Cardiac muscle cell (in vitro differentiated cells and primary cell): ENCODE measurements at regions not wholly inside any gene's neighbourhood (a gene's known extent, or its start where the extent isn't known, plus 50 kb on each side); places are given as distances from the start of the nearest gene placed in this dataset.

Experiments used
- DNase-seq, 2 donors: peaks; one replicate each; pipeline versions ENCODE4 v3.0.0 to v3.0.0-alpha.2; 2010 to 2017; ENCODE audit warnings: low read depth in 1 of 2, low spot score in 1 of 2
- H3K27ac ChIP-seq: fragments of 200-600 bp; sonication (generic); 2 replicates; pipeline ENCODE4 v1.5.1; 2016
- H3K27me3 ChIP-seq: fragments of 200-600 bp; sonication (generic); 2 replicates; pipeline ENCODE4 v1.6.0; 2016; ENCODE audit warnings: control low read depth
- H3K36me3 ChIP-seq: fragments of 200-600 bp; sonication (generic); 2 replicates; pipeline ENCODE4 v1.5.1; 2016; ENCODE audit warnings: control low read depth
- H3K4me1 ChIP-seq: fragments of 200-600 bp; sonication (generic); 2 replicates; pipeline ENCODE4 v1.8.1; 2017; ENCODE audit warnings: low read depth, mild to moderate bottlenecking, mixed run types
- H3K4me3 ChIP-seq: fragments of 200-600 bp; sonication (generic); 2 replicates; pipeline ENCODE4 v1.5.1; 2016; ENCODE audit warnings: mild to moderate bottlenecking
- H3K9me3 ChIP-seq: fragments of 200-600 bp; sonication (generic); 2 replicates; pipeline ENCODE4 v1.5.1; 2017; ENCODE audit warnings: low read depth, mild to moderate bottlenecking, control low read depth
- TF ChIP-seq, protein P1 (sequence below): IDR thresholded peaks from 2 replicates; pipeline ENCODE4 v1.5.1; 2012; ENCODE audit warnings: low read depth, mild to moderate bottlenecking, low read length

DNA sequence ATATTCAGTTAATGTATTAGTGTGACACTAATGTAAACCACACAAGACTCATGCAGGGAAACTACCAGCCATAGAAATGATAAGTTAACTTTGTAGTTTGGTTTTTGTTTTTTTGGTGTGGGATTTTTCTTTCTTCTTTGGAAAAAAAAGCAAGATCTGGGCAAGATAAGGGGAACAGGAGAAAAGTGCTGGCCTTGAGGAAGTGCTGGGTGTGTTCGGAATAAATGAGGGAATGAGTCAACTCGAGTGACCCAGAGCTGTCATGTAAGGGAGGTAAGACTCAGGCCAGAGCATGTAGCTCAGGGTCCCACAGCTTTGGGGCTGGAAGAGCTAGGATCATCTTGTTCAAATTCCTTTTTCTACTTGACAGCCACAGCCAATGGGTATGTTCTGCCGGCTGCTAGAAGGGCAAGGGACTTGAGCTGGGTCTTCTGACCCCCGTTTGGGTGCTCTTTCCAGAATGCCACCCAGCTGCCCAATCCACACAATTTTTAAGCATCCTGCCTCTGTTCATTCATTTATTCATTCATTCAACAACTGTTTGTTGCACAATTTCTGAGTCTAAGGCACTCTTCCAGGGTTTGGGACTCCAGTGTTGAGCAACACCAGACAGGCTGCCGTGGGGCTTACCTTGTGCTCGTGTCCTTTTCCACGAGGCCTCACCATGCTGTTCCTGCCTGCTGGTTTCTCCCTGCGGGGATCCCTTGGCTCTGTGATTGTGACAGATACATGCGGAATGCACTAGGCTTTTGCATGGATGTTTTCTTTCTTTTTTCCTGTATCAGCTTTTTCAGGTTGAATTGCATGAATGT, 54.5 kb downstream of the CLDN34 start:
- Histone ChIP-seq H3K36me3 (no peaks in the 10 kb centered on the region), H3K4me1 (no peaks in the 10 kb centered on the region), H3K9me3 (no peaks in the 10 kb centered on the region), H3K4me3 (no peak overlapping the region), H3K27me3 (no peaks in the 10 kb centered on the region), H3K27ac (no peak overlapping the region)
- TF ChIP-seq, protein P1, sequence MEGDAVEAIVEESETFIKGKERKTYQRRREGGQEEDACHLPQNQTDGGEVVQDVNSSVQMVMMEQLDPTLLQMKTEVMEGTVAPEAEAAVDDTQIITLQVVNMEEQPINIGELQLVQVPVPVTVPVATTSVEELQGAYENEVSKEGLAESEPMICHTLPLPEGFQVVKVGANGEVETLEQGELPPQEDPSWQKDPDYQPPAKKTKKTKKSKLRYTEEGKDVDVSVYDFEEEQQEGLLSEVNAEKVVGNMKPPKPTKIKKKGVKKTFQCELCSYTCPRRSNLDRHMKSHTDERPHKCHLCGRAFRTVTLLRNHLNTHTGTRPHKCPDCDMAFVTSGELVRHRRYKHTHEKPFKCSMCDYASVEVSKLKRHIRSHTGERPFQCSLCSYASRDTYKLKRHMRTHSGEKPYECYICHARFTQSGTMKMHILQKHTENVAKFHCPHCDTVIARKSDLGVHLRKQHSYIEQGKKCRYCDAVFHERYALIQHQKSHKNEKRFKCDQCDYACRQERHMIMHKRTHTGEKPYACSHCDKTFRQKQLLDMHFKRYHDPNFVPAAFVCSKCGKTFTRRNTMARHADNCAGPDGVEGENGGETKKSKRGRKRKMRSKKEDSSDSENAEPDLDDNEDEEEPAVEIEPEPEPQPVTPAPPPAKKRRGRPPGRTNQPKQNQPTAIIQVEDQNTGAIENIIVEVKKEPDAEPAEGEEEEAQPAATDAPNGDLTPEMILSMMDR, result no peak
- no peak for DNase-seq

DNA sequence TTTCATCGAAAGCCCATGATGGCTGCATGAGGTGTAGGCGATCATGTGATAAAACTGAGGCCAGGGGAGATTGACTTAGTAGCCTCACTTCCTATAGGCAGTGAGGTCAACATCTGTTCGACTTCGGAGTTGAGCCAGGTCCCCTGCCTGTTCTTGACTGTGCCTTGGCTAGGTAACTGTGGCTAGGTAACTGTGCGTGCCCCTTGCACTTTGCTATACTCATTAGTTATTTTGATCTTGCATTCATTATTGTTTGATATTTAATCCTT, 55.0 kb downstream of the CLDN34 start:
- H3K27me3 ChIP-seq, result no peaks in the 10 kb centered on the region
- H3K36me3 ChIP-seq, result no peaks in the 10 kb centered on the region
- H3K4me3 ChIP-seq, result no peak overlapping the region
- DNase-seq, result no peak
- TF ChIP-seq, protein P1, result no peak
- no peak overlapping the region for H3K27ac ChIP-seq
- no peaks in the 10 kb centered on the region for H3K9me3 ChIP-seq
- H3K4me1 ChIP-seq, result no peaks in the 10 kb centered on the region

DNA sequence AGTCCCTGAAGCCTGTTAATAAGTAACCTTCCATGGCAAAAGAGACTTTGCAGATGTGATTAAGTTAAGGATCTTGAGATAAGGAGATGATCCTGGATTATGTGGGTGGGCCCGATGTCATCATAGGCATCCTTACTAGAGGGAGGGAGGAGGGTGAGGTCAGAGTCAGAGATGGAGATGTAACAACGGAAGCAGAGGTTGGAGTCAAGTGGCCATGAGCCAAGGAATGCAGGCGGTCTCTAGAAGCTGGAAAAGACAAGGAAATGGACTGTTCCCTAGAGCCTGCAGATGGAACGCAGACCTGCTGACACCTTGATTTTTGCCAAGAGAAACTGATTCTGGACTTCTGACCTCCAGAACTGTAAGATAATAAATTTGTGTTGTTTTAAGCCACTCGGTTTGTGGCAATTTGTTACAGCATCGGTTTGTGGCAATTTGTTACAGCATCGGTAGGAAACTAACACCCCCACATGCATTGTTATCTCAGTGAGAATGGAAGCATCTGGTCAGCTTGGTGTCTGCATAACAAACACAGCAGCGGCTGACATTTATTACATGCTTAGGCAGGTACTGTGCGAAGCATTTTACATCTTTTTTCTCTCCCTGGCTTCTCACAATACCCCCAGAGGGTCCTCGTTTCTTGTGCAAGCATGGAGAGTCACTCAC, 55.6 kb downstream of the CLDN34 start:
- TF ChIP-seq, protein P1, result no peak
- no peak overlapping the region for H3K4me3 ChIP-seq
- no peaks in the 10 kb centered on the region for H3K9me3 ChIP-seq
- no peaks in the 10 kb centered on the region for H3K4me1 ChIP-seq
- H3K27me3 ChIP-seq, result no peaks in the 10 kb centered on the region
- no peaks in the 10 kb centered on the region for H3K36me3 ChIP-seq
- H3K27ac ChIP-seq, result no peak overlapping the region
- DNase-seq, result peak in 1 of 2 donors; percentile 88

DNA sequence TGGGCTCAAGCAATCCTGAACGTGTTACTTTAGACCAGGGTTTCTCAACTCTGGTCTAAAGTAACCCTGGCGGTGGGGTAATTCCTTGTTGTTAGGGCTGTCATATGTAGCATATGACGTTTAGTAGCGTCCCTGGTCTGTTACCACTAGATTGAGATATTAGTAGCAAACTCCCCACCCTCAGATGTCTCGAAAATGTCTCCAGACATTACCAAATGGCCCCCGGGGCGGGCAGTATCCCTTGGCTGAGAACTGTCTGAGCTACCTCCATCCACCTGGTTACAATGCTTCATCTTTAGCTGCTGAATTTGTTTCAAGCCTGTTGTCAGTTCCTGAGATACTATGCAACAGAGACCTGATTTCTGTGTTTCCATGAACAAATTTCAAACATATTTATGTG, 56.7 kb downstream of the CLDN34 start:
- H3K36me3 ChIP-seq, result no peaks in the 10 kb centered on the region
- no peak overlapping the region for H3K4me3 ChIP-seq
- H3K9me3 ChIP-seq, result no peaks in the 10 kb centered on the region
- no peaks in the 10 kb centered on the region for H3K4me1 ChIP-seq
- H3K27ac ChIP-seq, result no peak overlapping the region
- TF ChIP-seq, protein P1, result no peak
- DNase-seq, result no peak
- H3K27me3 ChIP-seq, result no peaks in the 10 kb centered on the region

DNA sequence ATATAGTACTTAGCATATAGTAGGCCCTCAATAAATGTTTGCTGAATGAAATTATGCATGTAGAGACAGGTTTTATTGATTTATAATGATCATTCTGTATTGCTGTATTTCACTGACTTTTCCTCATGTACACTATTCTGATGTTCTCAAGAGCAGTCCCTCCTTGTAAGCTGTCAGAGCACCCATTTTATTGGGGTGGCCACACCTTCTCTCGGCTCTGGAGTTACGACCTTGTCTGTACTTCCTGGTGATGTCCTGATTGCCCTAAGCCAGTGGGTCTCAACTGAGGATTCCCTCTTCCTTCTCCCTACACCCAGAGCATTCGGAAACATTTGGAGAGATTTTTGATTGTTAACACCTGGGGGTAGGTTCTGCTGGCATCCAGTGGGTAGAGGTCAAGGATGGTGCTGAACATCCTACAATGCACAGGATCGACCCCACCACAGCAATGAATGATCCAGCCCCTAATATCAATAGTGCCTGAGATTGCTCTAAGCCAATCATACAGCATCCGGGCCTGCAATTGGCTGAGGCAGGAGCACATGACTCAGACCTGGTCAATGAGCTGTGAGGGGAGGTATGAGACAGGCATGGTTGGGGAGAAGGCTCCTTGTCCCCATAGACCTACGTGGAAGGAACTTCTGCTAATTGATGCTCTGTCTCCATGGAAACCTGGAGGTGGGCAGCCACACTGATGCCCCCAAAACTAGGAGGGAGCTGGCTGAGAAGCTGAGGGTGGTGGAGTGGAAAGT, 58.8 kb downstream of the CLDN34 start:
- Histone ChIP-seq H3K27ac (no peak overlapping the region), H3K4me3 (no peak overlapping the region), H3K9me3 (no peaks in the 10 kb centered on the region), H3K27me3 (no peaks in the 10 kb centered on the region), H3K4me1 (peaks cover 7% of the 10 kb centered on the region), H3K36me3 (no peaks in the 10 kb centered on the region)
- no peak for DNase-seq
- TF ChIP-seq, protein P1, result no peak
